ENCODE measurements at regions not wholly inside any gene's neighbourhood (a gene's known extent, or its start where the extent isn't known, plus 50 kb on each side); places are given as distances from the start of the nearest gene placed in this dataset.

- peak; percentile 71 for DNase-seq (ENCODE audit: low read depth)
Observed at GRCh38 chr4:32148111-32148666, 1428.0 kb downstream of the PCDH7 start.

DNA sequence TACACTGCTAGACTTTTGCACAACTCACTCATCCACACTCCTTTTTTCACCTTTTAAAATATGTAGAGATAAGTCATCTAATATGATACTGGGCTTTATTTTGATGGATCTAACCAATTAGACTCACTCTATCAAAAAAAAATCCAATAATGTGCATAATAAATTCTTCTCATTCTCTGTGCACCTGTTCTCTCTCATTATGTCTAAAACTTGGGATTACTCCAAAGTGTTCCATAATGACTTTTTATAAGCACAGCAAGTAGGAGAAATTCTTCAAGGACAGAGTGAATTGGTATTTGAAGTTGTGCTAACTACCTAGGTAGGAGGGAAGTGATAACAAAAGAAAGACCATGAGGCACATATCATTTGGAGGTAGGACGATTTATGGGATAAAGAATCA lies 1438.8 kb downstream of the PCDH7 start:
- no peak for DNase-seq (ENCODE audit: low read depth)

- DNase-seq (ENCODE audit: low read depth) = peak; percentile 86
Observed at GRCh38 chr4:32161392-32161791, 1441.2 kb downstream of the PCDH7 start.

DNA sequence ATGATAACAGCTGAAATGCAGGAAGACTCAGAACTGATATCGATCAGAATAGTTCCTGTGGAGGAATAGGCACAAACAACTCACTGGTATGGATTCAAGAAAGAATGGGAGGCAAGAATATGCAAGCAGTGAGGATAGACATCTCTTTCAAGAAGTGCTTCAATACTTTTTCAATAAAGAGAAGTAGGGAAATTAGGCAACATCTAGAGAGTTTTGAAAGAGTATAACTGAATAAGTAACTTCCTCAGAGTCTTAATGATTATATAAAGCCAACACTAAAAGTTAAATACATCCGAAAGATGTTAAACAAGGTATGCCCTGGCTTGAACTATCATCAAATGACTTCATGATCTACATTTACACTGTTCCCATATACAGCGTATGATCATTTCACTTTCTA lies 1443.0 kb downstream of the PCDH7 start:
- no peak for DNase-seq (ENCODE audit: low read depth)

DNA sequence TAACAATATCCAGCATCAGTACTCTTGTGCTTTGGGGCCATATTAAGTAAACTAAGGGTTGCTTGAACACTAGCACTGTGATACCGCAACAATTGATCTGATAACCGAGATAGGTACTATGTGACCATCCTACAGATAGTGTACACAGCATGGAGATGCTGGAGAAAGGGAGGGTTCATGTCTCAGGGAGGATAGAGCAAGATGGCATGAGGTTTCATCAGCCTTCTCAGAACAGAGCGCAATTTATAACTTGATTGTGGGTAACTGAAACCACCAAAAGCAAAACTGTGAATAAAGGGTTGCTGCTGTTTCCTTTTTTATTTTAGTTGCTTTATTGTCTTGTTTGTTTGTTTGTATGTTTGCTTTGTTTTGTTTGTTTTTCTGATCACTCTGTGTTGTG lies 1449.7 kb downstream of the PCDH7 start:
- no peak for DNase-seq (ENCODE audit: low read depth)

- no peak for DNase-seq (ENCODE audit: low read depth)
Observed at GRCh38 chr4:32172086-32172485, 1451.9 kb downstream of the PCDH7 start.

GRCh38 chr4:32172761-32173160 lies 1452.6 kb downstream of the PCDH7 start:
- peak; percentile 58 for DNase-seq (ENCODE audit: low read depth)

- DNase-seq (ENCODE audit: low read depth) = no peak
Observed at GRCh38 chr4:32180086-32180485, 1459.9 kb downstream of the PCDH7 start.

DNA sequence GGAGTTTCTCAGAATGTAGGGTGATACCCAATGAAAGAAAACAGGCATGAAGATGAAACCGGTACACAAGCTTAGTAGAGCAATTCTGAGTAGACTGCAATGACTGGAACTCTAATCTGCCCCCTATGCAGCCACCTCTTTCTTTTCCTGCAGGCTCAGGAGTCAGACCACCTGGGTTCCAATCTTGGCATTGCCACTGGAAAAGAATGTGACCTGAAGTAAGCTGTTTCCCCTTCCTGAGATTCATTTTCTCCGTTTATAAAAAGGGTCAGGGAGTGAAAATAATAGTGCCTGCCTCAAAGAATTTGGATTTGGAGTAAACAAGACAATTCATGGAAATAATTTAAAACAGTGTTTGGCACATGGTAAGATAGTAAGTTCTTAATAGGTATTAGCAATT lies 1464.0 kb downstream of the PCDH7 start:
- DNase-seq (ENCODE audit: low read depth) = no peak

- DNase-seq (ENCODE audit: low read depth) = no peak
Observed at GRCh38 chr4:32189130-32189529, 1469.0 kb downstream of the PCDH7 start.

DNA sequence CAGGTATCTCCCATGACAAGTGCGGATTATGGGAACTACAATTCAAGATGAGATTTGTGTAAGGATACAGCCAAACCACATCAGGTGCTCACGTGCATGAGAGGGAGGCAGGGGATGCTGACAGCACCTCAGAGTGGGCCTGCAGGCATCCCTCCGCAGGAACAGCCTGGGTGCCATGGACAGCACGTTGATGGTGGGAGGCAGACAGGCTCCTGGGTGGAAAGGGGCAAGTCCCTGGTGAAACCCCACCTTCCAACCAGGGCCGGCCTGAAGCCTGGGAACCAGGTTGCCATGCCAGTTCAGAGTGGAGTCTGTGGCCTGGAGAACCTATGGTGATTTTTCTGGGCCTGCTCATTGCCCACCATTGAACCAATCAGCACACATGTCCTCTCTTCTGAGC lies 1469.6 kb downstream of the PCDH7 start:
- DNase-seq (ENCODE audit: low read depth) = no peak

DNA sequence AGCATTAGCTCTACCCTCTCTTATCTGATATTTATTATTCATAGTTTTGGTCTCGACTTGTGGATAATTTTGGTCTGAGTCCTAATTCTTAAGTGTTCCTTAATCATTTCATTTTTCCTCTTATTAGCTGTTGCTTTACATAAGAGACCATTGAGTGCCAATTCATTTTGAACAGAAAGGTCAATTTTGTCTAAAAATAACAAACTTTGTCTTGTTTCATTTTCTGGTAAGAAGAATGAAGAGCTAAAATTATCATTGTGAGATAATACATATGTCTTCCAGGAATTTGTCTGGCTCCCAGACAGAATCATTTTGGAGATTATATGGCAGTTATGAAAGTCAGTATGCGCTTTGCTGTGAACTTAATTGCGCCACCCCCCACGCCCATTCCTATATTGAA lies 1471.8 kb downstream of the PCDH7 start:
- peak; percentile 4 for DNase-seq (ENCODE audit: low read depth)

DNA sequence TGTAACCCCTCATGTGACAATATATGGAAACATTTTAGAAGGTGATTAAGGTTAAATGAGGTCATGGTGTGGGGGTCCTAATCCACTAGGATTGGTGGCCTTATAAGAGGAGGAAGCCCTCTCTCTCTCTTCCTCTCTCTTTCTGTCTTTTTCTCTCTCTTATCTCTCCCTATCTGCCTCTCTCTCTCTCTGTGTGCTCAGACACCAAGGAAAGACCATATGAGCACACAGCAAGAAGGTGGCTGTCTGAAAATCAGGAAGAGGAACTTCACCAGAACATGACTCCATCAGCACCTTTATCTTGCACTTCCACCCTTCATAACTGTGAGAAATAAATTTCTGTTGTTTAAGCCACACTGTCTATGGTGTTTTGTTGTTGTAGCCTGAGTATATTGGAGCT lies 1472.2 kb downstream of the PCDH7 start:
- no peak for DNase-seq (ENCODE audit: low read depth)

GRCh38 chr4:32192991-32193390 lies 1472.8 kb downstream of the PCDH7 start:
- DNase-seq (ENCODE audit: low read depth) = no peak

GRCh38 chr4:32196950-32197688 lies 1477.0 kb downstream of the PCDH7 start:
- DNase-seq (ENCODE audit: low read depth) = no peak

GRCh38 chr4:32199639-32200038 lies 1479.5 kb downstream of the PCDH7 start:
- no peak for DNase-seq (ENCODE audit: low read depth)

- DNase-seq (ENCODE audit: low read depth) = no peak
Observed at GRCh38 chr4:32203340-32203739, 1483.2 kb downstream of the PCDH7 start.

- DNase-seq (ENCODE audit: low read depth) = no peak
Observed at GRCh38 chr4:32206756-32207155, 1486.6 kb downstream of the PCDH7 start.

- peak; percentile 8 for DNase-seq (ENCODE audit: low read depth)
Observed at GRCh38 chr4:32207456-32207855, 1487.3 kb downstream of the PCDH7 start.

GRCh38 chr4:32215277-32215676 lies 1495.1 kb downstream of the PCDH7 start:
- DNase-seq (ENCODE audit: low read depth) = no peak

DNA sequence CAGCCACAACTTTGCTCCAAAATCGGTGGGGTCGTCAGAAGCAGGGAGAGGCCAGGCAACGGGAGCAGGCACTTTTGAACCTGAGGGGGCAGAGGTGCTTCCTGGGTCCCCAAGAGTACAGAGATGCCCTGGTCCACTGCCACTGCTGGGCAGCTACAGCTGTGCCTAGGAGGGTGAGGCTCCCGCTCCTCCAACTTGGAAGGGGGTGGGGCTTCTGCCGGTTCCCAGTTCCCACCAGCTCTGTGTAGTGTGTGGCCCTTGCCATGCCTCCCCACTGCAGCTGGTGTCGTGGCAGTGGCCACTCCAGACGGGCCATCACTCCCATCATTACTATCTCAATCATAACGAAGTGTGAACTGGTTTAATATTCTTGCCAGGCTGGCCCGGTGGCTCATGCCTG lies 1496.3 kb downstream of the PCDH7 start:
- no peak for DNase-seq (ENCODE audit: low read depth)

DNA sequence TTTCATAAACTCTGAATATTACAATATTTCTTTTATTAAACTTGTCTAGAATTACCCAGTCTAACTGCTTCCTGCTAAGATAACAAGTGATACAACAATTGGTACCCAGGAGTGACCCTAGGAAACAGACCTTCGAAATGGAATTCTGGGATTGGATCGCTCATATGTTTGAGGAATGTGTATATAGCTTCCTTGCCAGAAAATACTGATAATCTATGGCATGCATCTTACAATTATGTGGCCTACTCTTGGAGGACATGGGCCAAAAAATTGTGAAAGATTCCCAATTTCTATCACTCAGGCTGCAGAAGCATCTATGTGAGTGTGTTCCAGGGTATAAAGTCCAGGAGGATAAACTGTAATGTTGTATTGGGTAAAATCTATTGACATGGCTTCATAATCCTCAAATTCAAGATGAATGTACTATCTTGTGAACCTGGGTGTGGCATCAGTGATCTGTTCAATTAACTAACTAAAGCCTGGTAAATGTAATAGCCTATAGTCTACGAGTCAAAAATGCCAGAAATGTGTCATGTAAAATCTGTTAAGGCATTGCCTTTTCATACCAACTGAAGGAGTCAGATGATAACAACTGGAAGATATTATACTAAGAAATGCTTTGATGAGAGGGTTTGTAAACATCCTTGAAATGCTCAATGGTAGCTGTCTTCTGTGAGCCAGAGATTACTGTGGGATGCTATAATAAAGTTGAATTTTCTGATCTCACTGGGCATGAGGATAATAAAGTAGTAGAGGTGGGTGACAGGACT lies 1499.3 kb downstream of the PCDH7 start:
- DNase-seq (ENCODE audit: low read depth) = peak; percentile 49

- DNase-seq (ENCODE audit: low read depth) = peak; percentile 54
Observed at GRCh38 chr4:32226204-32226603, 1506.0 kb downstream of the PCDH7 start.
